Epithelial cell of proximal tubule (primary cell): ENCODE measurements at regions not wholly inside any gene's neighbourhood (a gene's known extent, or its start where the extent isn't known, plus 50 kb on each side); places are given as distances from the start of the nearest gene placed in this dataset.

ENCODE experiments used
- DNase-seq: peaks from one replicate; pipeline ENCODE4 v3.0.0-alpha.2; 2011; ENCODE audit warnings: low read depth
- H3K4me3 ChIP-seq: 2 replicates; pipeline ENCODE4 v1.5.1; 2011; ENCODE audit warnings: low read depth, mild to moderate bottlenecking, low read length
- TF ChIP-seq, protein P1 (sequence below): conservative IDR thresholded peaks from 2 replicates; pipeline ENCODE4 v1.5.1; 2012; ENCODE audit warnings: low read depth, mild to moderate bottlenecking, low read length

DNA sequence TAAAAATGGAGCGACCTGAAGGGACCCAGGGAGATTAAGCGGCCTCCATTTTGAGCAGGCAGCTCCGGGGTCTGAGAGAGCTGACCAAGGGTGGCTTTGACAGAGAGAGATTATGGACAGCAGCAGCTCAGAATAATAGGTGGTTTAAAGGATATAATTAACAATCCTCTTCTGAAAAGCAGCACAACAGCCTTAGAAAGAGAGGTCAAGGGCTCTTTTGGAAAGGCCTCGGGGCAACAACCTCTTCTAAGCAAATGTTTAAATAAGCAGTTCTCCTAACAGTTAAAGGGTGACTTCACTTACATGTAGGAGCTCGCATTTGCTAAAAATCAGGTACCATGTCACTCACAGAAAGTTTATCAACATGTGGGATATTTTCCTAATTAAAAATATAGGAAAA, 87.2 kb upstream of the FRMD6 start:
- H3K4me3 ChIP-seq, result no peak overlapping the region
- TF ChIP-seq, protein P1, sequence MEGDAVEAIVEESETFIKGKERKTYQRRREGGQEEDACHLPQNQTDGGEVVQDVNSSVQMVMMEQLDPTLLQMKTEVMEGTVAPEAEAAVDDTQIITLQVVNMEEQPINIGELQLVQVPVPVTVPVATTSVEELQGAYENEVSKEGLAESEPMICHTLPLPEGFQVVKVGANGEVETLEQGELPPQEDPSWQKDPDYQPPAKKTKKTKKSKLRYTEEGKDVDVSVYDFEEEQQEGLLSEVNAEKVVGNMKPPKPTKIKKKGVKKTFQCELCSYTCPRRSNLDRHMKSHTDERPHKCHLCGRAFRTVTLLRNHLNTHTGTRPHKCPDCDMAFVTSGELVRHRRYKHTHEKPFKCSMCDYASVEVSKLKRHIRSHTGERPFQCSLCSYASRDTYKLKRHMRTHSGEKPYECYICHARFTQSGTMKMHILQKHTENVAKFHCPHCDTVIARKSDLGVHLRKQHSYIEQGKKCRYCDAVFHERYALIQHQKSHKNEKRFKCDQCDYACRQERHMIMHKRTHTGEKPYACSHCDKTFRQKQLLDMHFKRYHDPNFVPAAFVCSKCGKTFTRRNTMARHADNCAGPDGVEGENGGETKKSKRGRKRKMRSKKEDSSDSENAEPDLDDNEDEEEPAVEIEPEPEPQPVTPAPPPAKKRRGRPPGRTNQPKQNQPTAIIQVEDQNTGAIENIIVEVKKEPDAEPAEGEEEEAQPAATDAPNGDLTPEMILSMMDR, result no peak
- DNase-seq, result no peak

DNA sequence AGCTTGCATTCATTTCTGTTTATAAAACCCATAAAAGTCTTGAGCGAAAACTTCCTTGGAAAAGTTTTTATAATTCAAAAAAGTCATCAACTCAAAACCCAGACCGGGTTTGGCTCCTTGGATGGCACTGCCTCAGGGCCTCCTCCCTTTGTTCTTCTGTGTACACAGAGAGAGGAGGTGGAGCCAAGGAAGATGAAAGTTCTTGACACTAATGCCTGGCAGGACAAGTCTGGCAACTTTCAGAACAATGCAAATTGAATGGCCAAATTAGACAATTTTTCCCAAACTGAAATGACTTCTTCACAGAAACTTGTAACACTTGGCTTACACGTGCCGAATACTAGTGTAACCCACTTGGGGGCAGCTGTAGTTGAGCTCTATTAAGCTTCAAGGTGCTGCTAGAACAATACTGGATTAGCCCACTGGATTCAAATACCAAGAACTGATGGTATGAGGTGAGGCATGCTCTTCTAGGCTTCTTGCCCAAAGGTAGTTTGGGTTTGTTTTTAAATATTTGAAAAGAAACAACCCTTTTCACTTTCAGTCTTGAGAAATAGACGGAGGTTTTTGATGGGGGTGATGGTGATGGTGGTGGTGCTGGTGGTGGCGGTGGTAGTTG, 86.6 kb upstream of the FRMD6 start:
- TF ChIP-seq, protein P1, result no peak
- no peak for DNase-seq
- no peak overlapping the region for H3K4me3 ChIP-seq

DNA sequence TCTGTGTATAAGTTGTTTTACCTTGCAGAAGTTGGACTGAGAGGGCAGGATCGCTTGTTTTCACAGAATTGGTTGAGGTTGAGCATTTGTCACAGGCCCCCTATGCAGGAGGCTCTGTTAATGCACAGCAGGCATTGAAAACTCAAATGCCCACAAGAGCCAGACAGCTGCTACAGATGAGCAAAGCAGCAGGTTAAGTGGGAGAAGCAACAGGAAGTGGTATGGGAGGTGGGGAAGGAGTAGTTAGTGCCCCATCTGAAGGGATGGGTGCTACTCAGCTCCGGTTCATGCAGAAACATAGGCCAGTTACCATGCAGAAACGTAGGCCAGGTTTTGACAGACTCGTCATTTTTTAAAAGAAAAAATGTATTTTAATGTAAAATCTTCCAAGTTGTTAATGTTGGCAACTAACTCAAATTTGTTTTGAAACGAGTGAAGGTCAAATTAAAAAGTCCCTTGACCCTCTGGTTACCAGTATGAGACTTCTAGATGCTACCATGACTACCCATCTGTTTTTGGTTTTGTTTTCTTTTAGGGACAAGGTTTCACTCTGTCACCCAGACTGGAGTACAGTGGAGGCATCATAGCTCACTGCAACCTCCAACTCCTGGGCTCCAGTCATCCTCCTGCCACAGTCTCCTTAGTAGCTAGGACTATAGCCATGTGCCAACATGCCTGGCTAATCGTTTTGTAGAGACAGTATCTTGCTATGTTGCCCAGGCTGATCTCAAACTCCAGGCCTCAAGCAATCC, 84.7 kb upstream of the FRMD6 start:
- TF ChIP-seq, protein P1, result no peak
- no peak for DNase-seq
- no peak overlapping the region for H3K4me3 ChIP-seq

DNA sequence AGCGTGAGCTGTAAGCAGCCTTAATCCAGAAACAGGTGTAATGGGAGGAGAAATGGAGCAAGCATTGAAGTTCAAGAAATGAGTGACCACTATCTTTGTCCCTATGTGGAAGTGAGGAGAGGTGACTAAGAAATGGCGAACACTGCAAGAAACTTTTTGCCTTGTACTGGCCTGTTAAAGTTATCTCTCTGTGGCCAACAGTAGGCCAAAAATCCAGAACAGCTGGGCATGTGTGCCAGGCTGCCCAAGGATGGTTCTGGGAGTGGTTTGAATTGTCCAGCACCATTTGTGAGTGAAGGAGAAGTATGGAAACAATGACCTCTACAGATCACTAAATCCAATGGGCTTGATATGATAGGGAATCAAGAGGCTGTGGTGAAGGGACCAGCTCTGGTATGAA, 83.3 kb upstream of the FRMD6 start:
- TF ChIP-seq, protein P1, result no peak
- DNase-seq, result no peak
- no peak overlapping the region for H3K4me3 ChIP-seq

DNA sequence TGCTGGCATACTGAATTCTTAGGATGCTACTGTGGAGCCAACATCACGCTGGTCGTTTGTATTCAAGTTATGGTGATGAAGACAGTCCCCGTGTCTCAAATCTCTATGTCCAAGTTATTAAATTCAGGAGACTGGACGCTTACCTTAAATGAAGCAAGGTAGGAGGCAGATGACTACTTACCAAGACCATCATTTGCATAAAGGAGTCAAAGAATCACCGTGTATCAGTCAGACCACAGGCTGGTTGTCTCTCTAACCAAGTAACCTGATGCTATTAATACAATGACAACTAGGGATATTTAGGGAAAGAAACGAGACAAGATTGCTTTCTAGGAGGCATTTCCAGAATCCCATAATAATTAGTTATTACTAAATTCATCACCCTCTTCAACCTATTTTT, 78.1 kb upstream of the FRMD6 start:
- TF ChIP-seq, protein P1, result no peak
- no peak for DNase-seq
- H3K4me3 ChIP-seq, result no peak overlapping the region

DNA sequence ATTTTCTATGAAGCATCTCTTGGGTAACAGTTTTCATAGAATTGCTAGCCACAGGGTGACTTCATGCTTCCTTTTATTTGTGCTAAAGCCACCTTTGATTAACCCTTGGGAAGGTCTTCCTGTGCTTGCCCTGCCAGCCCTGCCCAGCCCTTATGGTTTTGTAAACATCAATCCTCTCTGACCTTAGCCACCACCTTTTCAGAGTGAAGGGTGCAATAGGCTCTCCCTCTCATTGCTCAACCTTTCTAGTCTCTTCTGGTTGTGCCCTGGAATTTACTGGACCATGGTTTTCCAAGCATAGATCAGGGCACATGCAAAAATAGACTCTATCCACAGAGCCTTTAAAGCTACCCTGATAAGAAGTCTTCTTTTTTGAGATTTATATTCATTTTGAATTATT, 77.7 kb upstream of the FRMD6 start:
- no peak overlapping the region for H3K4me3 ChIP-seq
- TF ChIP-seq, protein P1, result no peak
- no peak for DNase-seq
